ENCODE measurements at regions not wholly inside any gene's neighbourhood (a gene's known extent, or its start where the extent isn't known, plus 50 kb on each side); places are given as distances from the start of the nearest gene placed in this dataset.

DNA sequence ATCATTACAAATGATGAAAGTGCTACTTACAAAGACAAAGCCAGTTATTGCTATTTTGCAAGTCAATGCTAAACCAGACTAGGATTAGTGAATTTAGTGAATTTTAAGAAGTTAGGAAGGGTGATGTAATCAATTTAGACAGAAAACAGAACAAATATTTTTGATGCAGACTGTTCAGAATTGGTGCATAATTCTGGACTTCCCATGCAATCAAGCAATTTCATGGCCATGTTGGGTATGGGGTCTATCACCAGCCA is 85.4 kb downstream of the CH25H start:
- TF ChIP-seq EZH2 (IDR thresholded peaks at IDR 0.05; ENCODE audit: borderline replicate concordance, low read length), result no peak
- TF ChIP-seq, protein P1, sequence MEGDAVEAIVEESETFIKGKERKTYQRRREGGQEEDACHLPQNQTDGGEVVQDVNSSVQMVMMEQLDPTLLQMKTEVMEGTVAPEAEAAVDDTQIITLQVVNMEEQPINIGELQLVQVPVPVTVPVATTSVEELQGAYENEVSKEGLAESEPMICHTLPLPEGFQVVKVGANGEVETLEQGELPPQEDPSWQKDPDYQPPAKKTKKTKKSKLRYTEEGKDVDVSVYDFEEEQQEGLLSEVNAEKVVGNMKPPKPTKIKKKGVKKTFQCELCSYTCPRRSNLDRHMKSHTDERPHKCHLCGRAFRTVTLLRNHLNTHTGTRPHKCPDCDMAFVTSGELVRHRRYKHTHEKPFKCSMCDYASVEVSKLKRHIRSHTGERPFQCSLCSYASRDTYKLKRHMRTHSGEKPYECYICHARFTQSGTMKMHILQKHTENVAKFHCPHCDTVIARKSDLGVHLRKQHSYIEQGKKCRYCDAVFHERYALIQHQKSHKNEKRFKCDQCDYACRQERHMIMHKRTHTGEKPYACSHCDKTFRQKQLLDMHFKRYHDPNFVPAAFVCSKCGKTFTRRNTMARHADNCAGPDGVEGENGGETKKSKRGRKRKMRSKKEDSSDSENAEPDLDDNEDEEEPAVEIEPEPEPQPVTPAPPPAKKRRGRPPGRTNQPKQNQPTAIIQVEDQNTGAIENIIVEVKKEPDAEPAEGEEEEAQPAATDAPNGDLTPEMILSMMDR (IDR thresholded peaks at IDR 0.05; ENCODE audit: low read length), result no peak

Data from OCI-LY1 (cell line).